Activated T-cell treated with anti-CD3 and anti-CD28 coated beads for 1 hour (primary cell): ENCODE measurements at regions not wholly inside any gene's neighbourhood (a gene's known extent, or its start where the extent isn't known, plus 50 kb on each side); places are given as distances from the start of the nearest gene placed in this dataset.
"Not testable (repeated sequence)": the region's sequence is repeated elsewhere in the genome, so short reads cannot be mapped to it uniquely, and the experiment has no call there.

Experiments used
- DNase-seq: peaks from one replicate; pipeline ENCODE4 v3.0.0-alpha.2; 2020; ENCODE audit warnings: low read depth

- no peak for DNase-seq
Observed at GRCh38 chr14:30369502-30370180, 189.3 kb upstream of the G2E3 start.

GRCh38 chr14:30373053-30373452 lies 185.9 kb upstream of the G2E3 start:
- no peak for DNase-seq

GRCh38 chr14:30373526-30373925 lies 185.4 kb upstream of the G2E3 start:
- no peak for DNase-seq

GRCh38 chr14:30375296-30375892 lies 183.6 kb upstream of the G2E3 start:
- DNase-seq, result peak; percentile 42

GRCh38 chr14:30381861-30382480 lies 177.0 kb upstream of the G2E3 start:
- DNase-seq, result no peak

- DNase-seq, result no peak
Observed at GRCh38 chr14:30385925-30386324, 173.0 kb upstream of the G2E3 start.

- DNase-seq, result no peak
Observed at GRCh38 chr14:30387871-30388270, 171.1 kb upstream of the G2E3 start.

GRCh38 chr14:30389134-30389876 lies 169.7 kb upstream of the G2E3 start:
- DNase-seq, result no peak

GRCh38 chr14:30389877-30390385 lies 169.0 kb upstream of the G2E3 start:
- no peak for DNase-seq

- no peak for DNase-seq
Observed at GRCh38 chr14:30395065-30395464, 163.9 kb upstream of the G2E3 start.

GRCh38 chr14:30402846-30403245 lies 156.1 kb upstream of the G2E3 start:
- DNase-seq, result no peak

- no peak for DNase-seq
Observed at GRCh38 chr14:30403791-30404190, 155.2 kb upstream of the G2E3 start.

- not testable (repeated sequence) for DNase-seq
Observed at GRCh38 chr14:30409508-30410015, 149.4 kb upstream of the G2E3 start.

GRCh38 chr14:30410986-30411385 lies 148.0 kb upstream of the G2E3 start:
- no peak for DNase-seq

GRCh38 chr14:30413184-30413583 lies 145.8 kb upstream of the G2E3 start:
- not testable (repeated sequence) for DNase-seq

GRCh38 chr14:30417121-30417520 lies 141.8 kb upstream of the G2E3 start:
- DNase-seq, result no peak

- DNase-seq, result no peak
Observed at GRCh38 chr14:30417999-30418398, 141.0 kb upstream of the G2E3 start.

GRCh38 chr14:30419037-30419436 lies 139.9 kb upstream of the G2E3 start:
- DNase-seq, result no peak

- no peak for DNase-seq
Observed at GRCh38 chr14:30420515-30420914, 138.4 kb upstream of the G2E3 start.

GRCh38 chr14:30426463-30426862 lies 132.5 kb upstream of the G2E3 start:
- no peak for DNase-seq

- DNase-seq, result no peak
Observed at GRCh38 chr14:30427401-30427800, 131.6 kb upstream of the G2E3 start.

- DNase-seq, result no peak
Observed at GRCh38 chr14:30427846-30428245, 131.1 kb upstream of the G2E3 start.
